Left lung (tissue), 4 donors: ENCODE measurements at regions not wholly inside any gene's neighbourhood (a gene's known extent, or its start where the extent isn't known, plus 50 kb on each side); places are given as distances from the start of the nearest gene placed in this dataset.

Experiments used
- ATAC-seq: fragments of 200-7000 bp; cut with Tn5 transposase; one replicate; pipeline ENCODE4 v1.9.1; 2020; ENCODE audit warnings: moderate library complexity
- DNase-seq, 4 donors: peaks; one replicate each; pipeline ENCODE4 v3.0.0-alpha.2; 2013 to 2020
- H3K27ac ChIP-seq, 2 donors: fragments of 200-600 bp; sonication (generic) in 1 of 2; one replicate each; pipeline versions ENCODE4 v1.5.0 to v1.8.0; 2020 to 2021
- H3K27me3 ChIP-seq, 2 donors: fragments of 200-600 bp; sonication (generic) in 1 of 2; one replicate each; pipeline versions ENCODE4 v1.5.0 to v1.8.0; 2020 to 2021
- H3K36me3 ChIP-seq, 2 donors: fragments of 200-600 bp; sonication (generic) in 1 of 2; one replicate each; pipeline versions ENCODE4 v1.5.0 to v1.8.0; 2020 to 2021
- H3K4me1 ChIP-seq, 2 donors: fragments of 200-600 bp; one replicate each; pipeline ENCODE4 v1.8.0; 2021
- H3K4me3 ChIP-seq, 2 donors: fragments of 200-600 bp; sonication (generic) in 1 of 2; one replicate each; pipeline versions ENCODE4 v1.5.0 to v1.8.0; 2020 to 2021; ENCODE audit warnings: mild to moderate bottlenecking in 1 of 2
- H3K9me3 ChIP-seq, 2 donors: fragments of 200-600 bp; sonication (generic) in 1 of 2; one replicate each; pipeline versions ENCODE4 v1.5.0 to v1.8.0; 2020 to 2021
- CTCF ChIP-seq, 2 donors: fragments of 200-600 bp; sonication (generic) in 1 of 2; IDR thresholded peaks; one replicate each; pipeline versions ENCODE4 v1.5.0 to v1.8.0; 2021; ENCODE audit warnings: antibody characterized with exemption in 2 of 2
- intact Hi-C, 2 donors: fragments of 100-400 bp; cut with DNase I; formaldehyde crosslinking; loops; one replicate each; pipeline versions ENCODE4 v1.11.2 to v1.14.2; 2022
- donor health status: DM: no; HTN: yes; CAD: no.
- donor health status: DM: no; HTN: no; CAD: no.

GRCh38 chr2:48175656-48176055 is 138.8 kb upstream of the FOXN2 start:
- no peak for TF ChIP-seq CTCF (IDR thresholded peaks at IDR 0.05)

GRCh38 chr2:48176876-48177275 is 137.6 kb upstream of the FOXN2 start:
- Histone ChIP-seq H3K4me1 (peaks cover 0 to 12% of the 10 kb centered on the region in 2 donors), H3K27me3 (no peaks in the 10 kb centered on the region), H3K36me3 (no peaks in the 10 kb centered on the region), H3K9me3 (peaks cover 0 to 2% of the 10 kb centered on the region in 2 donors), H3K4me3 (no peak overlapping the region), H3K27ac (no peak overlapping the region)
- intact Hi-C loops, result no loop called here
- ATAC-seq (no peak), DNase-seq (no peak)
- TF ChIP-seq CTCF (IDR thresholded peaks at IDR 0.05), result no peak

More at GRCh38 chr2:48175656-48176055, 138.8 kb upstream of the FOXN2 start:
- peaks cover 0 to 2% of the 10 kb centered on the region in 2 donors for H3K9me3 ChIP-seq
- no peaks in the 10 kb centered on the region for H3K27me3 ChIP-seq
- no peak overlapping the region for H3K4me3 ChIP-seq
- no peaks in the 10 kb centered on the region for H3K36me3 ChIP-seq
- H3K4me1 ChIP-seq, result peaks cover 0 to 12% of the 10 kb centered on the region in 2 donors
- intact Hi-C loops, result no loop called here
- ATAC-seq (no peak), DNase-seq (no peak)
- H3K27ac ChIP-seq, result peak overlapping the region in 1 of 2 donors; percentile 74

GRCh38 chr2:48178611-48179010 is 135.9 kb upstream of the FOXN2 start:
- H3K4me3 ChIP-seq, result no peak overlapping the region
- H3K27me3 ChIP-seq, result no peaks in the 10 kb centered on the region
- no peak for TF ChIP-seq CTCF (IDR thresholded peaks at IDR 0.05)
- H3K9me3 ChIP-seq, result peaks cover 0 to 2% of the 10 kb centered on the region in 2 donors
- H3K4me1 ChIP-seq, result peaks cover 0 to 12% of the 10 kb centered on the region in 2 donors
- no peaks in the 10 kb centered on the region for H3K36me3 ChIP-seq
- DNase-seq, result no peak
- ATAC-seq, result no peak
- no peak overlapping the region for H3K27ac ChIP-seq
- intact Hi-C loops, result no loop called here

GRCh38 chr2:48180557-48180956 is 133.9 kb upstream of the FOXN2 start:
- intact Hi-C loops, result no loop called here
- ATAC-seq, result no peak

GRCh38 chr2:48183276-48183675 is 131.2 kb upstream of the FOXN2 start:
- intact Hi-C loops, result no loop called here
- peaks cover 0 to 12% of the 10 kb centered on the region in 2 donors for H3K4me1 ChIP-seq
- no peak for DNase-seq
- H3K36me3 ChIP-seq, result no peaks in the 10 kb centered on the region
- no peak overlapping the region for H3K27ac ChIP-seq
- no peaks in the 10 kb centered on the region for H3K9me3 ChIP-seq
- ATAC-seq, result no peak
- no peak overlapping the region for H3K4me3 ChIP-seq
- H3K27me3 ChIP-seq, result no peaks in the 10 kb centered on the region
- no peak for TF ChIP-seq CTCF (IDR thresholded peaks at IDR 0.05)

More at GRCh38 chr2:48180557-48180956, 133.9 kb upstream of the FOXN2 start:
- Histone ChIP-seq H3K4me1 (peaks cover 0 to 8% of the 10 kb centered on the region in 2 donors), H3K36me3 (no peaks in the 10 kb centered on the region), H3K27me3 (no peaks in the 10 kb centered on the region), H3K27ac (no peak overlapping the region), H3K9me3 (peaks cover 0 to 2% of the 10 kb centered on the region in 2 donors), H3K4me3 (no peak overlapping the region)
- no peak for TF ChIP-seq CTCF (IDR thresholded peaks at IDR 0.05)
- no peak for DNase-seq
